Fibroblast of skin of back (primary cell): ENCODE measurements at regions not wholly inside any gene's neighbourhood (a gene's known extent, or its start where the extent isn't known, plus 50 kb on each side); places are given as distances from the start of the nearest gene placed in this dataset.

Experiments
- DNase-seq: peaks from one replicate; pipeline ENCODE4 v3.0.0-alpha.2; 2013

- no peak for DNase-seq
Measured at GRCh38 chr14:45332360-45332988, 79.5 kb upstream of the MIS18BP1 start.

- DNase-seq, result no peak
Measured at GRCh38 chr14:45308745-45309397, 55.9 kb upstream of the MIS18BP1 start.
